ENCODE measurements at regions not wholly inside any gene's neighbourhood (a gene's known extent, or its start where the extent isn't known, plus 50 kb on each side); places are given as distances from the start of the nearest gene placed in this dataset.

DNA sequence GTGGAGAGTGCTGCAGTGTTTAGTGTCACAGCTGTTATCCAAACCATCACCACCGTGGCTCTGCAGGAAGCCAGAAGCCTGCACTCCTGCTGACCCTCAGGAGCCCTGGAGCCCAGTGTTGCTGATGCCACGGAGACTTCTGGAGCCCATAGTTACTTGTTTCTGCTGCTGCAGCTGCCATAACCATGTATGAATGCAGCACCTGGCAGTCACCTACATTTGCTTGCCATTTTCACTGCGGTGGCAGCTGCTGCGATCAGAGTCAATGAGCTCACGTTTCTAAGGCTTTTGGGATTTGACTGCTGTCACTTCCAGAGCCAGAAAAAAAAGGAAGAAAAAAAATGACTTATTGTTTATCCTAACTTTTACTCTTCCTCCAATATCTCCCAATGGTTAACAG lies 299.2 kb upstream of the THRB start:
- Mint-ChIP-seq H3K4me1 (no peaks in the 10 kb centered on the region), H3K9me3 (no peaks in the 10 kb centered on the region), H3K27ac (no peak overlapping the region), H3K36me3 (ENCODE audit: low read depth) (no peaks in the 10 kb centered on the region), H3K4me3 (no peak overlapping the region), H3K27me3 (ENCODE audit: insufficient read depth, low read depth, poor library complexity) (peaks cover 2% of the 10 kb centered on the region)
- H3K4me2 ChIP-seq, result no peak overlapping the region
- H3K27me3 ChIP-seq (ENCODE audit: insufficient read depth), result no peaks in the 10 kb centered on the region
- no peaks in the 10 kb centered on the region for H3K9me2 ChIP-seq (ENCODE audit: insufficient read depth)
- no peak overlapping the region for H2AFZ ChIP-seq
- no peak overlapping the region for H3K4me3 ChIP-seq
- H3K36me3 ChIP-seq (ENCODE audit: insufficient read depth), result no peaks in the 10 kb centered on the region
- no peaks in the 10 kb centered on the region for H3F3A ChIP-seq (replicated peaks; ENCODE audit: low read depth)
- DNase-seq (ENCODE audit: low spot score) (no peak), ATAC-seq (no peak)
- no peaks in the 10 kb centered on the region for H3K4me1 ChIP-seq (ENCODE audit: insufficient read depth)
- TF ChIP-seq POLR2AphosphoS5 (IDR thresholded peaks at IDR 0.05; ENCODE audit: low read depth) (no peak), ZNF331 (CRISPR knock-in tag; IDR thresholded peaks at IDR 0.05; ENCODE audit: low read depth) (no peak), CREB1 (CRISPR knock-in tag; IDR thresholded peaks at IDR 0.05; ENCODE audit: low read depth) (no peak), EZH2phosphoT487 (IDR thresholded peaks at IDR 0.05; ENCODE audit: unreplicated experiment) (no peak), ZNF114 (CRISPR knock-in tag; IDR thresholded peaks at IDR 0.05) (no peak), STAT1 (IDR thresholded peaks at IDR 0.05; ENCODE audit: unreplicated experiment) (no peak), NANOG (IDR thresholded peaks at IDR 0.05; ENCODE audit: borderline replicate concordance) (no peak), JUNB (IDR thresholded peaks at IDR 0.05; ENCODE audit: unreplicated experiment) (no peak), EZH2 (IDR thresholded peaks at IDR 0.05; ENCODE audit: low read depth, unreplicated experiment) (no peak)
- TF ChIP-seq, protein P1, sequence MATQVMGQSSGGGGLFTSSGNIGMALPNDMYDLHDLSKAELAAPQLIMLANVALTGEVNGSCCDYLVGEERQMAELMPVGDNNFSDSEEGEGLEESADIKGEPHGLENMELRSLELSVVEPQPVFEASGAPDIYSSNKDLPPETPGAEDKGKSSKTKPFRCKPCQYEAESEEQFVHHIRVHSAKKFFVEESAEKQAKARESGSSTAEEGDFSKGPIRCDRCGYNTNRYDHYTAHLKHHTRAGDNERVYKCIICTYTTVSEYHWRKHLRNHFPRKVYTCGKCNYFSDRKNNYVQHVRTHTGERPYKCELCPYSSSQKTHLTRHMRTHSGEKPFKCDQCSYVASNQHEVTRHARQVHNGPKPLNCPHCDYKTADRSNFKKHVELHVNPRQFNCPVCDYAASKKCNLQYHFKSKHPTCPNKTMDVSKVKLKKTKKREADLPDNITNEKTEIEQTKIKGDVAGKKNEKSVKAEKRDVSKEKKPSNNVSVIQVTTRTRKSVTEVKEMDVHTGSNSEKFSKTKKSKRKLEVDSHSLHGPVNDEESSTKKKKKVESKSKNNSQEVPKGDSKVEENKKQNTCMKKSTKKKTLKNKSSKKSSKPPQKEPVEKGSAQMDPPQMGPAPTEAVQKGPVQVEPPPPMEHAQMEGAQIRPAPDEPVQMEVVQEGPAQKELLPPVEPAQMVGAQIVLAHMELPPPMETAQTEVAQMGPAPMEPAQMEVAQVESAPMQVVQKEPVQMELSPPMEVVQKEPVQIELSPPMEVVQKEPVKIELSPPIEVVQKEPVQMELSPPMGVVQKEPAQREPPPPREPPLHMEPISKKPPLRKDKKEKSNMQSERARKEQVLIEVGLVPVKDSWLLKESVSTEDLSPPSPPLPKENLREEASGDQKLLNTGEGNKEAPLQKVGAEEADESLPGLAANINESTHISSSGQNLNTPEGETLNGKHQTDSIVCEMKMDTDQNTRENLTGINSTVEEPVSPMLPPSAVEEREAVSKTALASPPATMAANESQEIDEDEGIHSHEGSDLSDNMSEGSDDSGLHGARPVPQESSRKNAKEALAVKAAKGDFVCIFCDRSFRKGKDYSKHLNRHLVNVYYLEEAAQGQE (IDR thresholded peaks at IDR 0.05; ENCODE audit: unreplicated experiment), result no peak
- TF ChIP-seq, protein P2, sequence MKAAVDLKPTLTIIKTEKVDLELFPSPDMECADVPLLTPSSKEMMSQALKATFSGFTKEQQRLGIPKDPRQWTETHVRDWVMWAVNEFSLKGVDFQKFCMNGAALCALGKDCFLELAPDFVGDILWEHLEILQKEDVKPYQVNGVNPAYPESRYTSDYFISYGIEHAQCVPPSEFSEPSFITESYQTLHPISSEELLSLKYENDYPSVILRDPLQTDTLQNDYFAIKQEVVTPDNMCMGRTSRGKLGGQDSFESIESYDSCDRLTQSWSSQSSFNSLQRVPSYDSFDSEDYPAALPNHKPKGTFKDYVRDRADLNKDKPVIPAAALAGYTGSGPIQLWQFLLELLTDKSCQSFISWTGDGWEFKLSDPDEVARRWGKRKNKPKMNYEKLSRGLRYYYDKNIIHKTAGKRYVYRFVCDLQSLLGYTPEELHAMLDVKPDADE (IDR thresholded peaks at IDR 0.05), result no peak
- TF ChIP-seq, protein P3, sequence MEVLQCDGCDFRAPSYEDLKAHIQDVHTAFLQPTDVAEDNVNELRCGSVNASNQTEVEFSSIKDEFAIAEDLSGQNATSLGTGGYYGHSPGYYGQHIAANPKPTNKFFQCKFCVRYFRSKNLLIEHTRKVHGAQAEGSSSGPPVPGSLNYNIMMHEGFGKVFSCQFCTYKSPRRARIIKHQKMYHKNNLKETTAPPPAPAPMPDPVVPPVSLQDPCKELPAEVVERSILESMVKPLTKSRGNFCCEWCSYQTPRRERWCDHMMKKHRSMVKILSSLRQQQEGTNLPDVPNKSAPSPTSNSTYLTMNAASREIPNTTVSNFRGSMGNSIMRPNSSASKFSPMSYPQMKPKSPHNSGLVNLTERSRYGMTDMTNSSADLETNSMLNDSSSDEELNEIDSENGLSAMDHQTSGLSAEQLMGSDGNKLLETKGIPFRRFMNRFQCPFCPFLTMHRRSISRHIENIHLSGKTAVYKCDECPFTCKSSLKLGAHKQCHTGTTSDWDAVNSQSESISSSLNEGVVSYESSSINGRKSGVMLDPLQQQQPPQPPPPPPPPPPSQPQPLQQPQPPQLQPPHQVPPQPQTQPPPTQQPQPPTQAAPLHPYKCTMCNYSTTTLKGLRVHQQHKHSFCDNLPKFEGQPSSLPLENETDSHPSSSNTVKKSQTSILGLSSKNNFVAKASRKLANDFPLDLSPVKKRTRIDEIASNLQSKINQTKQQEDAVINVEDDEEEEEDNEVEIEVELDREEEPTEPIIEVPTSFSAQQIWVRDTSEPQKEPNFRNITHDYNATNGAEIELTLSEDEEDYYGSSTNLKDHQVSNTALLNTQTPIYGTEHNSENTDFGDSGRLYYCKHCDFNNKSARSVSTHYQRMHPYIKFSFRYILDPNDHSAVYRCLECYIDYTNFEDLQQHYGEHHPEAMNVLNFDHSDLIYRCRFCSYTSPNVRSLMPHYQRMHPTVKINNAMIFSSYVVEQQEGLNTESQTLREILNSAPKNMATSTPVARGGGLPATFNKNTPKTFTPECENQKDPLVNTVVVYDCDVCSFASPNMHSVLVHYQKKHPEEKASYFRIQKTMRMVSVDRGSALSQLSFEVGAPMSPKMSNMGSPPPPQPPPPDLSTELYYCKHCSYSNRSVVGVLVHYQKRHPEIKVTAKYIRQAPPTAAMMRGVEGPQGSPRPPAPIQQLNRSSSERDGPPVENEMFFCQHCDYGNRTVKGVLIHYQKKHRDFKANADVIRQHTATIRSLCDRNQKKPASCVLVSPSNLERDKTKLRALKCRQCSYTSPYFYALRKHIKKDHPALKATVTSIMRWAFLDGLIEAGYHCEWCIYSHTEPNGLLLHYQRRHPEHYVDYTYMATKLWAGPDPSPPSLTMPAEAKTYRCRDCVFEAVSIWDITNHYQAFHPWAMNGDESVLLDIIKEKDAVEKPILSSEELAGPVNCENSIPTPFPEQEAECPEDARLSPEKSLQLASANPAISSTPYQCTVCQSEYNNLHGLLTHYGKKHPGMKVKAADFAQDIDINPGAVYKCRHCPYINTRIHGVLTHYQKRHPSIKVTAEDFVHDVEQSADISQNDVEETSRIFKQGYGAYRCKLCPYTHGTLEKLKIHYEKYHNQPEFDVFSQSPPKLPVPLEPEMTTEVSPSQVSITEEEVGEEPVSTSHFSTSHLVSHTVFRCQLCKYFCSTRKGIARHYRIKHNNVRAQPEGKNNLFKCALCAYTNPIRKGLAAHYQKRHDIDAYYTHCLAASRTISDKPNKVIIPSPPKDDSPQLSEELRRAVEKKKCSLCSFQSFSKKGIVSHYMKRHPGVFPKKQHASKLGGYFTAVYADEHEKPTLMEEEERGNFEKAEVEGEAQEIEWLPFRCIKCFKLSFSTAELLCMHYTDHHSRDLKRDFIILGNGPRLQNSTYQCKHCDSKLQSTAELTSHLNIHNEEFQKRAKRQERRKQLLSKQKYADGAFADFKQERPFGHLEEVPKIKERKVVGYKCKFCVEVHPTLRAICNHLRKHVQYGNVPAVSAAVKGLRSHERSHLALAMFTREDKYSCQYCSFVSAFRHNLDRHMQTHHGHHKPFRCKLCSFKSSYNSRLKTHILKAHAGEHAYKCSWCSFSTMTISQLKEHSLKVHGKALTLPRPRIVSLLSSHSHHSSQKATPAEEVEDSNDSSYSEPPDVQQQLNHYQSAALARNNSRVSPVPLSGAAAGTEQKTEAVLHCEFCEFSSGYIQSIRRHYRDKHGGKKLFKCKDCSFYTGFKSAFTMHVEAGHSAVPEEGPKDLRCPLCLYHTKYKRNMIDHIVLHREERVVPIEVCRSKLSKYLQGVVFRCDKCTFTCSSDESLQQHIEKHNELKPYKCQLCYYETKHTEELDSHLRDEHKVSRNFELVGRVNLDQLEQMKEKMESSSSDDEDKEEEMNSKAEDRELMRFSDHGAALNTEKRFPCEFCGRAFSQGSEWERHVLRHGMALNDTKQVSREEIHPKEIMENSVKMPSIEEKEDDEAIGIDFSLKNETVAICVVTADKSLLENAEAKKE (CRISPR knock-in tag; IDR thresholded peaks at IDR 0.05), result no peak
- TF ChIP-seq, protein P4, sequence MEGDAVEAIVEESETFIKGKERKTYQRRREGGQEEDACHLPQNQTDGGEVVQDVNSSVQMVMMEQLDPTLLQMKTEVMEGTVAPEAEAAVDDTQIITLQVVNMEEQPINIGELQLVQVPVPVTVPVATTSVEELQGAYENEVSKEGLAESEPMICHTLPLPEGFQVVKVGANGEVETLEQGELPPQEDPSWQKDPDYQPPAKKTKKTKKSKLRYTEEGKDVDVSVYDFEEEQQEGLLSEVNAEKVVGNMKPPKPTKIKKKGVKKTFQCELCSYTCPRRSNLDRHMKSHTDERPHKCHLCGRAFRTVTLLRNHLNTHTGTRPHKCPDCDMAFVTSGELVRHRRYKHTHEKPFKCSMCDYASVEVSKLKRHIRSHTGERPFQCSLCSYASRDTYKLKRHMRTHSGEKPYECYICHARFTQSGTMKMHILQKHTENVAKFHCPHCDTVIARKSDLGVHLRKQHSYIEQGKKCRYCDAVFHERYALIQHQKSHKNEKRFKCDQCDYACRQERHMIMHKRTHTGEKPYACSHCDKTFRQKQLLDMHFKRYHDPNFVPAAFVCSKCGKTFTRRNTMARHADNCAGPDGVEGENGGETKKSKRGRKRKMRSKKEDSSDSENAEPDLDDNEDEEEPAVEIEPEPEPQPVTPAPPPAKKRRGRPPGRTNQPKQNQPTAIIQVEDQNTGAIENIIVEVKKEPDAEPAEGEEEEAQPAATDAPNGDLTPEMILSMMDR (conservative IDR thresholded peaks at IDR 0.05; ENCODE audit: low read depth in 2 of 2), result no peak
- no peak overlapping the region for H3K27ac ChIP-seq (ENCODE audit: low read depth)
- no peaks in the 10 kb centered on the region for H3K79me2 ChIP-seq (replicated peaks; ENCODE audit: insufficient read depth)
- no peaks in the 10 kb centered on the region for H4K20me1 ChIP-seq (replicated peaks; ENCODE audit: insufficient read depth)
